PFSK-1 (cell line): ENCODE measurements at regions not wholly inside any gene's neighbourhood (a gene's known extent, or its start where the extent isn't known, plus 50 kb on each side); places are given as distances from the start of the nearest gene placed in this dataset.

Experiments used
- POLR2AphosphoS5 ChIP-seq: IDR thresholded peaks from 2 replicates; pipeline ENCODE4 v1.6.1; 2012; ENCODE audit warnings: low read depth, mild to moderate bottlenecking, control low read depth, low read length, moderate library complexity
- REST ChIP-seq, 2 experiments: IDR thresholded peaks; 2 replicates each; pipeline versions ENCODE4 v1.6.1 to v1.8.0; 2011 to 2012; ENCODE audit warnings: low read depth in 2 of 2, low read length in 2 of 2, control low read depth in 1 of 2, inconsistent platforms in 1 of 2, mild to moderate bottlenecking in 1 of 2, moderate library complexity in 1 of 2; ENCODE audit not compliant: insufficient read depth in 1 of 2
- SIN3A ChIP-seq: IDR thresholded peaks from 2 replicates; pipeline ENCODE4 v1.6.1; 2012; ENCODE audit warnings: mild to moderate bottlenecking, low read length, moderate library complexity, borderline replicate concordance; ENCODE audit not compliant: insufficient read depth
- TAF1 ChIP-seq: IDR thresholded peaks from 2 replicates; pipeline ENCODE4 v1.6.1; 2012; ENCODE audit warnings: low read length, control low read depth, borderline replicate concordance; ENCODE audit not compliant: insufficient read depth

DNA sequence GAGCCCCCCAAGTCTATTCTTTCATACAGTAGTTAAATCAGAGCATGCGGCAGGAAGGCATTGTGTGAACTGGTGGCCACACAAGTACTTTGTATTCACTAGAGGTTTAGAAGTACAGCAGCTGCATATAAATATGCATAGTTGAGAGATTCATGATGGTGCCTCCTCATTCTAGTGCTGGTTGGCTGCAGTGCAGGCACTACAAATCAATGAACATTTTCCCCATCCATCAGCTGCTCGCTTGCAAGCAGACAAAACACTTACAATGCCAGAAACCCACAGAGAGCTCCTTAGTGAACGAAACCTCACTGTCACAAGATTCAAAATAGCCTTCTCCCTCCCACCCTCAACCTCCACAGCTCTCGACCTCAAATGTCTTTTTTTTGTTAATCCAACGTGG lies 726.2 kb downstream of the USP25 start:
- no peak for TF ChIP-seq TAF1
- no peak for TF ChIP-seq SIN3A
- no peak for TF ChIP-seq POLR2AphosphoS5
- TF ChIP-seq REST (IDR thresholded peaks at IDR 0.05; ENCODE audit: insufficient read depth in 1 of 2, low read depth in 2 of 2, low read length in 2 of 2): no peak
